ENCODE measurements at regions not wholly inside any gene's neighbourhood (a gene's known extent, or its start where the extent isn't known, plus 50 kb on each side); places are given as distances from the start of the nearest gene placed in this dataset.

GRCh38 chr18:35803551-35803950 is 168.9 kb upstream of the RMP24 start:
- TF ChIP-seq EZH2 (IDR thresholded peaks at IDR 0.05; ENCODE audit: borderline replicate concordance, low read length) = no peak
- TF ChIP-seq CTCF (conservative IDR thresholded peaks at IDR 0.05 in 1 of 2, IDR thresholded peaks at IDR 0.05 in 1 of 2; ENCODE audit: extremely low read depth in 1 of 2, insufficient read depth in 1 of 2, low read depth in 1 of 2, low read length in 2 of 2) = no peak

Measured in mammary epithelial cell (primary cell).